ENCODE measurements at regions not wholly inside any gene's neighbourhood (a gene's known extent, or its start where the extent isn't known, plus 50 kb on each side); places are given as distances from the start of the nearest gene placed in this dataset.

GRCh38 chr14:26191671-26192070, 406.2 kb downstream of the NOVA1 start:
- no peak for DNase-seq (ENCODE audit: low read depth, low spot score)
- ChIA-PET POLR2A (no interaction called here), CTCF (no interaction called here)
- H3K4me3 ChIP-seq (ENCODE audit: low read depth, low read length): no peak overlapping the region
- TF ChIP-seq CTCF (IDR thresholded peaks at IDR 0.05; ENCODE audit: insufficient read depth, low read length, missing control alignments): no peak

- ChIA-PET POLR2A (no interaction called here), CTCF (no interaction called here)
- no peak for DNase-seq (ENCODE audit: low read depth, low spot score)
- no peak for TF ChIP-seq CTCF (IDR thresholded peaks at IDR 0.05; ENCODE audit: insufficient read depth, low read length, missing control alignments)
- no peak overlapping the region for H3K4me3 ChIP-seq (ENCODE audit: low read depth, low read length)
Observed at GRCh38 chr14:26191123-26191522, 406.7 kb downstream of the NOVA1 start.

- no peak for TF ChIP-seq CTCF (IDR thresholded peaks at IDR 0.05; ENCODE audit: insufficient read depth, low read length, missing control alignments)
- no peak for DNase-seq (ENCODE audit: low read depth, low spot score)
- H3K4me3 ChIP-seq (ENCODE audit: low read depth, low read length): no peak overlapping the region
- ChIA-PET POLR2A (no interaction called here), CTCF (no interaction called here)
Observed at GRCh38 chr14:26190646-26191045, 407.2 kb downstream of the NOVA1 start.

GRCh38 chr14:26187996-26188620, 409.7 kb downstream of the NOVA1 start:
- ChIA-PET CTCF (no interaction called here), POLR2A (no interaction called here)
- TF ChIP-seq CTCF (IDR thresholded peaks at IDR 0.05; ENCODE audit: insufficient read depth, low read length, missing control alignments): no peak
- no peak overlapping the region for H3K4me3 ChIP-seq (ENCODE audit: low read depth, low read length)
- DNase-seq (ENCODE audit: low read depth, low spot score): no peak

GRCh38 chr14:26180221-26180620, 417.6 kb downstream of the NOVA1 start:
- ChIA-PET CTCF (no interaction called here), POLR2A (no interaction called here)
- no peak for TF ChIP-seq CTCF (IDR thresholded peaks at IDR 0.05; ENCODE audit: insufficient read depth, low read length, missing control alignments)
- H3K4me3 ChIP-seq (ENCODE audit: low read depth, low read length): no peak overlapping the region
- no peak for DNase-seq (ENCODE audit: low read depth, low spot score)

- ChIA-PET POLR2A (interaction anchor here (0.6 kb wide), 1 partner anchor 731 kb away, joined by 3 read pairs; no protein-coding TSS in a partner anchor), CTCF (no interaction called here)
- TF ChIP-seq CTCF (IDR thresholded peaks at IDR 0.05; ENCODE audit: insufficient read depth, low read length, missing control alignments): no peak
- no peak overlapping the region for H3K4me3 ChIP-seq (ENCODE audit: low read depth, low read length)
- no peak for DNase-seq (ENCODE audit: low read depth, low spot score)
Observed at GRCh38 chr14:26175658-26176057, 422.2 kb downstream of the NOVA1 start.
